K562 (cell line): ENCODE measurements at regions not wholly inside any gene's neighbourhood (a gene's known extent, or its start where the extent isn't known, plus 50 kb on each side); places are given as distances from the start of the nearest gene placed in this dataset.

Source experiments
- ELF1 ChIP-seq: fragments of 200-800 bp; sonication (Bioruptor generic); IDR thresholded peaks from 2 replicates; pipeline ENCODE4 v1.6.1; 2016; ENCODE audit warnings: missing genetic modification characterization, missing compliant biosample characterization
- HMBOX1 ChIP-seq: sonication (generic); IDR thresholded peaks from 2 replicates; pipeline ENCODE4 v1.6.1; 2016
- NELFE ChIP-seq: IDR thresholded peaks from 2 replicates; pipeline ENCODE4 v1.6.1; 2011; ENCODE audit warnings: mild to moderate bottlenecking; ENCODE audit not compliant: insufficient read depth, insufficient read length
- THRA ChIP-seq: fragments of 450-650 bp; IDR thresholded peaks from 2 replicates; pipeline ENCODE4 v1.6.1; 2017; ENCODE audit warnings: mild to moderate bottlenecking, moderate library complexity
- ZBTB26 ChIP-seq: fragments of 450-650 bp; formaldehyde crosslinking; IDR thresholded peaks from 2 replicates; pipeline ENCODE4 v1.4.0; 2022; ENCODE audit warnings: missing genetic modification characterization
- ZNF277 ChIP-seq: fragments of 250-450 bp; sonication (Bioruptor Pico); IDR thresholded peaks from 2 replicates; pipeline ENCODE4 v1.8.0; 2022; ENCODE audit warnings: inconsistent platforms, mild to moderate bottlenecking, moderate library complexity, borderline replicate concordance
- ZNF395 ChIP-seq: fragments of 200-800 bp; sonication (Bioruptor generic); IDR thresholded peaks from 2 replicates; pipeline ENCODE4 v1.6.1; 2017; ENCODE audit warnings: missing genetic modification characterization, missing compliant biosample characterization
- ZNF431 ChIP-seq: sonication (generic); formaldehyde crosslinking; IDR thresholded peaks from 2 replicates; pipeline ENCODE4 v1.8.0; 2022; ENCODE audit warnings: mild to moderate bottlenecking, missing genetic modification reagents
- ZNF511 ChIP-seq: sonication (generic); formaldehyde crosslinking; IDR thresholded peaks from 2 replicates; pipeline ENCODE4 v1.8.0; 2022; ENCODE audit warnings: mild to moderate bottlenecking, missing genetic modification reagents
- ZNF699 ChIP-seq: fragments of 250-450 bp; sonication (Bioruptor Pico); IDR thresholded peaks from 2 replicates; pipeline ENCODE4 v1.8.0; 2021; ENCODE audit warnings: mild to moderate bottlenecking, moderate library complexity; ENCODE audit not compliant: insufficient replicate concordance
- ZNF740 ChIP-seq, 3 experiments: fragments of 200-800 bp in 1 of 3; sonication (Bioruptor generic) in 1 of 3; sonication (generic) in 1 of 3; formaldehyde crosslinking in 1 of 3; IDR thresholded peaks; 2 replicates each; pipeline versions ENCODE4 v1.6.1 to v1.8.0; 2016 to 2022; ENCODE audit warnings: mild to moderate bottlenecking in 2 of 3, missing compliant biosample characterization in 2 of 3, missing genetic modification characterization in 2 of 3, missing genetic modification reagents in 1 of 3

GRCh38 chr2:61694312-61695274, 156.4 kb upstream of the XPO1 start (continued):
- no peak for TF ChIP-seq ZNF395 (CRISPR knock-in tag)
- TF ChIP-seq NELFE: no peak
- no peak for TF ChIP-seq ZNF277 (CRISPR knock-in tag)
- 0 out of 2 replicates have a peak, but pooled peaks have one; percentile 17 for TF ChIP-seq ZNF431 (CRISPR knock-in tag)
- no peak for TF ChIP-seq ZBTB26 (CRISPR knock-in tag)
- TF ChIP-seq HMBOX1: no peak
- TF ChIP-seq ELF1 (tag): peak; percentile 79
- TF ChIP-seq ZNF699 (CRISPR knock-in tag): no peak
- no peak for TF ChIP-seq THRA
- TF ChIP-seq ZNF740 (CRISPR knock-in tag; IDR thresholded peaks at IDR 0.05): peak; percentile 87
- TF ChIP-seq ZNF740 (tag; IDR thresholded peaks at IDR 0.05): peak in 1 of 2 experiments; percentile 74; a peak in 2 of 4 replicates
- peak; percentile 92 for TF ChIP-seq ZNF511 (CRISPR knock-in tag)
